ENCODE measurements at regions not wholly inside any gene's neighbourhood (a gene's known extent, or its start where the extent isn't known, plus 50 kb on each side); places are given as distances from the start of the nearest gene placed in this dataset.

- TF ChIP-seq, protein P1, sequence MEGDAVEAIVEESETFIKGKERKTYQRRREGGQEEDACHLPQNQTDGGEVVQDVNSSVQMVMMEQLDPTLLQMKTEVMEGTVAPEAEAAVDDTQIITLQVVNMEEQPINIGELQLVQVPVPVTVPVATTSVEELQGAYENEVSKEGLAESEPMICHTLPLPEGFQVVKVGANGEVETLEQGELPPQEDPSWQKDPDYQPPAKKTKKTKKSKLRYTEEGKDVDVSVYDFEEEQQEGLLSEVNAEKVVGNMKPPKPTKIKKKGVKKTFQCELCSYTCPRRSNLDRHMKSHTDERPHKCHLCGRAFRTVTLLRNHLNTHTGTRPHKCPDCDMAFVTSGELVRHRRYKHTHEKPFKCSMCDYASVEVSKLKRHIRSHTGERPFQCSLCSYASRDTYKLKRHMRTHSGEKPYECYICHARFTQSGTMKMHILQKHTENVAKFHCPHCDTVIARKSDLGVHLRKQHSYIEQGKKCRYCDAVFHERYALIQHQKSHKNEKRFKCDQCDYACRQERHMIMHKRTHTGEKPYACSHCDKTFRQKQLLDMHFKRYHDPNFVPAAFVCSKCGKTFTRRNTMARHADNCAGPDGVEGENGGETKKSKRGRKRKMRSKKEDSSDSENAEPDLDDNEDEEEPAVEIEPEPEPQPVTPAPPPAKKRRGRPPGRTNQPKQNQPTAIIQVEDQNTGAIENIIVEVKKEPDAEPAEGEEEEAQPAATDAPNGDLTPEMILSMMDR (conservative IDR thresholded peaks at IDR 0.05; ENCODE audit: low read length), result no peak
- no peak for TF ChIP-seq EZH2phosphoT487 (IDR thresholded peaks at IDR 0.05; ENCODE audit: borderline replicate concordance)
Measured at GRCh38 chr10:108348215-108348614, 1183.7 kb upstream of the SORCS1 start.

Measured in Loucy (cell line).